ENCODE measurements at regions not wholly inside any gene's neighbourhood (a gene's known extent, or its start where the extent isn't known, plus 50 kb on each side); places are given as distances from the start of the nearest gene placed in this dataset.

- no peak for TF ChIP-seq CTCF (IDR thresholded peaks at IDR 0.05)
- H3K4me1 Mint-ChIP-seq (ENCODE audit: low read depth): no peaks in the 10 kb centered on the region
- H3K27me3 Mint-ChIP-seq (ENCODE audit: low read depth): peaks cover 12% of the 10 kb centered on the region
- no peak for DNase-seq (ENCODE audit: low spot score)
- H3K9me3 Mint-ChIP-seq (ENCODE audit: low read depth): no peaks in the 10 kb centered on the region
- no peak overlapping the region for H3K27ac Mint-ChIP-seq (ENCODE audit: unreplicated experiment)
- H3K4me3 Mint-ChIP-seq (ENCODE audit: unreplicated experiment): no peak overlapping the region
- H3K36me3 Mint-ChIP-seq (ENCODE audit: low read depth): no peaks in the 10 kb centered on the region
These were observed 686.1 kb downstream of the KCNJ3 start for GRCh38 chr2:155384555-155385123.

- H3K4me3 Mint-ChIP-seq (ENCODE audit: unreplicated experiment): no peak overlapping the region
- no peaks in the 10 kb centered on the region for H3K9me3 Mint-ChIP-seq (ENCODE audit: low read depth)
- TF ChIP-seq CTCF (IDR thresholded peaks at IDR 0.05): no peak
These were observed 684.3 kb downstream of the KCNJ3 start for GRCh38 chr2:155382776-155383175.

GRCh38 chr2:155381436-155381835 lies 682.9 kb downstream of the KCNJ3 start:
- Mint-ChIP-seq H3K4me1 (ENCODE audit: low read depth) (peaks cover 3% of the 10 kb centered on the region), H3K27me3 (ENCODE audit: low read depth) (peaks cover 8% of the 10 kb centered on the region), H3K9me3 (ENCODE audit: low read depth) (no peaks in the 10 kb centered on the region), H3K36me3 (ENCODE audit: low read depth) (no peaks in the 10 kb centered on the region), H3K4me3 (ENCODE audit: unreplicated experiment) (no peak overlapping the region), H3K27ac (ENCODE audit: unreplicated experiment) (no peak overlapping the region)
- DNase-seq (ENCODE audit: low spot score): no peak
- no peak for TF ChIP-seq CTCF (IDR thresholded peaks at IDR 0.05)

More at GRCh38 chr2:155382776-155383175, 684.3 kb downstream of the KCNJ3 start:
- Mint-ChIP-seq H3K4me1 (ENCODE audit: low read depth) (peaks cover 3% of the 10 kb centered on the region), H3K27ac (ENCODE audit: unreplicated experiment) (no peak overlapping the region), H3K36me3 (ENCODE audit: low read depth) (no peaks in the 10 kb centered on the region), H3K27me3 (ENCODE audit: low read depth) (peaks cover 10% of the 10 kb centered on the region)
- no peak for DNase-seq (ENCODE audit: low spot score)

- Mint-ChIP-seq H3K4me1 (ENCODE audit: low read depth) (peaks cover 3% of the 10 kb centered on the region), H3K4me3 (ENCODE audit: unreplicated experiment) (no peak overlapping the region), H3K27ac (ENCODE audit: unreplicated experiment) (no peak overlapping the region), H3K9me3 (ENCODE audit: low read depth) (no peaks in the 10 kb centered on the region), H3K36me3 (ENCODE audit: low read depth) (no peaks in the 10 kb centered on the region), H3K27me3 (ENCODE audit: low read depth) (peaks cover 10% of the 10 kb centered on the region)
- DNase-seq (ENCODE audit: low spot score): no peak
- TF ChIP-seq CTCF (IDR thresholded peaks at IDR 0.05): no peak
These were observed 681.0 kb downstream of the KCNJ3 start for GRCh38 chr2:155379494-155379893.

GRCh38 chr2:155377931-155378444 lies 679.5 kb downstream of the KCNJ3 start:
- H3K36me3 Mint-ChIP-seq (ENCODE audit: low read depth): no peaks in the 10 kb centered on the region
- TF ChIP-seq CTCF (IDR thresholded peaks at IDR 0.05): no peak
- no peak overlapping the region for H3K4me3 Mint-ChIP-seq (ENCODE audit: unreplicated experiment)
- peaks cover 11% of the 10 kb centered on the region for H3K27me3 Mint-ChIP-seq (ENCODE audit: low read depth)
- H3K4me1 Mint-ChIP-seq (ENCODE audit: low read depth): peaks cover 3% of the 10 kb centered on the region
- H3K27ac Mint-ChIP-seq (ENCODE audit: unreplicated experiment): no peak overlapping the region
- no peaks in the 10 kb centered on the region for H3K9me3 Mint-ChIP-seq (ENCODE audit: low read depth)
- DNase-seq (ENCODE audit: low spot score): no peak

Data from chondrocyte (in vitro differentiated cells).